GM23248 (cell line): ENCODE measurements at regions not wholly inside any gene's neighbourhood (a gene's known extent, or its start where the extent isn't known, plus 50 kb on each side); places are given as distances from the start of the nearest gene placed in this dataset.

Experiments used
- DNase-seq: peaks from one replicate; pipeline ENCODE4 v3.0.0-alpha.2; 2015
- H2AFZ ChIP-seq: fragments of 200-600 bp; sonication (generic); 2 replicates; pipeline ENCODE4 v1.6.1; 2016; ENCODE audit warnings: antibody characterized with exemption
- H3F3A ChIP-seq: fragments of 200-600 bp; sonication (generic); 2 replicates; pipeline ENCODE4 v1.6.1; 2016; ENCODE audit warnings: mild to moderate bottlenecking, antibody characterized with exemption, mixed run types; ENCODE audit not compliant: insufficient read depth
- H3K27ac ChIP-seq: fragments of 200-600 bp; sonication (generic); 2 replicates; pipeline ENCODE4 v1.5.1; 2016; ENCODE audit warnings: mild to moderate bottlenecking
- H3K27me3 ChIP-seq: fragments of 200-600 bp; sonication (generic); replicated peaks from 2 replicates; pipeline ENCODE4 v1.6.1; 2016; ENCODE audit warnings: mild to moderate bottlenecking; ENCODE audit not compliant: insufficient read depth
- H3K36me3 ChIP-seq: fragments of 200-600 bp; sonication (generic); 2 replicates; pipeline ENCODE4 v1.6.1; 2016; ENCODE audit warnings: low read depth, mild to moderate bottlenecking
- H3K4me1 ChIP-seq: fragments of 200-600 bp; sonication (generic); 2 replicates; pipeline ENCODE4 v1.6.1; 2016; ENCODE audit warnings: mild to moderate bottlenecking; ENCODE audit not compliant: insufficient read depth
- H3K4me2 ChIP-seq: fragments of 200-600 bp; sonication (generic); one replicate; pipeline ENCODE4 v1.6.1; 2016; ENCODE audit warnings: mild to moderate bottlenecking; ENCODE audit not compliant: unreplicated experiment
- H3K4me3 ChIP-seq: fragments of 200-600 bp; sonication (generic); 2 replicates; pipeline ENCODE4 v1.5.1; 2016; ENCODE audit warnings: mild to moderate bottlenecking
- H3K79me2 ChIP-seq: fragments of 200-600 bp; sonication (generic); 2 replicates; pipeline ENCODE4 v1.6.1; 2016; ENCODE audit warnings: mild to moderate bottlenecking; ENCODE audit not compliant: insufficient read depth
- H3K9ac ChIP-seq: fragments of 200-600 bp; sonication (generic); 2 replicates; pipeline ENCODE4 v1.6.1; 2016; ENCODE audit warnings: mild to moderate bottlenecking
- H3K9me2 ChIP-seq: fragments of 200-600 bp; sonication (generic); 2 replicates; pipeline ENCODE4 v1.6.1; 2016; ENCODE audit warnings: mixed run types, mild to moderate bottlenecking, moderate library complexity; ENCODE audit not compliant: insufficient read depth
- H3K9me3 ChIP-seq: fragments of 200-600 bp; sonication (generic); one replicate; pipeline ENCODE4 v1.6.1; 2017; ENCODE audit warnings: low read depth
- H4K20me1 ChIP-seq: fragments of 200-600 bp; sonication (generic); 2 replicates; pipeline ENCODE4 v1.6.0; 2016; ENCODE audit not compliant: insufficient read depth
- EZH2 ChIP-seq: fragments of 200-600 bp; sonication (generic); IDR thresholded peaks from 2 replicates; pipeline ENCODE4 v1.6.1; 2018; ENCODE audit warnings: antibody characterized with exemption, mild to moderate bottlenecking; ENCODE audit not compliant: insufficient read depth, poor library complexity, severe bottlenecking
- EZH2phosphoT487 ChIP-seq: fragments of 200-600 bp; sonication (generic); IDR thresholded peaks from 2 replicates; pipeline ENCODE4 v1.6.1; 2018; ENCODE audit warnings: antibody characterized with exemption, moderate library complexity, mild to moderate bottlenecking, low read depth; ENCODE audit not compliant: insufficient read depth
- WGBS, 2 experiments: methylation state at CpG; one replicate each; pipeline ENCODE4 v1.1.6; 2015 to 2017; ENCODE audit warnings: low lambda C conversion rate in 2 of 2, low coverage in 1 of 2; ENCODE audit errors: missing lambda C conversion rate in 2 of 2; 5-methylcytosine and 5-hydroxymethylcytosine counted together
- in situ Hi-C: fragments of 300-500 bp; cut with MboI; formaldehyde crosslinking; loops from 2 replicates; pipeline ENCODE4 v1.15.0; 2020

DNA sequence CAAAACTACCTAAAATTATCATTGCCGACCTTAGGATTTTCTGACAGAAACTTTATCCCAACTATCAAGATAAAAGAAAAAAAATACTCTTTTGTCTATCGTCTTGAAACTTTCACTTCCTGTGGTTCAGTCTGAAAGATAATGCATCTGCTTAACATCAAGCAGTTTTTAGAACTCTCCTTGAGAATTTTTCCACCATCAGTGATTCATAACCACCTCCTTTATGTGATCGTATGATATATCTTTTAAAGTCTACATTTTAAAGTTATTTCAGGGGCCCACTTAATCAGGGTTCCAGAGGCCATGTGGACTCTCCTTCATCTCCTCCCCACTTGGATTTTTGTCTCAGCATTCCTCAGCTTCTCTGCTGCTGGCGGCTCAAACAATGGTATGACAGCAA, 272.8 kb upstream of the TENM3 start:
- 6 to 16% methylated on average over 4 of the region's 4 CpGs for WGBS, 2 experiments
- Histone ChIP-seq H3K27me3 (no peaks in the 10 kb centered on the region), H3K79me2 (no peaks in the 10 kb centered on the region), H3K4me1 (peaks cover 10% of the 10 kb centered on the region; the same call in 1 of the 2 replicates), H3K36me3 (no peaks in the 10 kb centered on the region), H3K4me2 (no peak overlapping the region), H3K9ac (no peak overlapping the region), H3K9me3 (no peaks in the 10 kb centered on the region), H4K20me1 (no peaks in the 10 kb centered on the region), H3K9me2 (no peaks in the 10 kb centered on the region), H3K4me3 (no peak overlapping the region), H3K27ac (no peak overlapping the region), H2AFZ (no peak overlapping the region), H3F3A (no peaks in the 10 kb centered on the region)
- no peak for TF ChIP-seq EZH2phosphoT487
- TF ChIP-seq EZH2, result no peak
- in situ Hi-C loops, result no loop called here
- no peak for DNase-seq

DNA sequence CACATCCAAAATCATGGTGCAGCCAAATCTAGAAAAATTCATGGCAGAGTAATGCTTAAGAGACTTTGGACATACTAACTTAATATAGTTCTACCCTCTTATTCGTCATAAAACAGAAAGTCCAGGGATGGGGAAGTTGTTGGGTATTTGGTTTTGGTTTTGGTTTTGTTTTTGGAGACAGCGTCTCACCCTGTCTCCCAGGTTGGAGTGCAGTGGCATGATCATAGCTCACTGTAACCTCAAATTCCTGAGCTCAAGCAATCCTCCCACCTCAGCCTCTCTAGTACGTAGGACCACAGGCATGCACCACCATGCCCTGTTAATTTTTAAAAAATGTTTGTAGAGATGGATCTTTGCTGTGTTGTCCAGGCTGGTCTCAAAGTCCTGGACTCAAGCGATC, 271.8 kb upstream of the TENM3 start:
- Histone ChIP-seq H3K27me3 (no peaks in the 10 kb centered on the region), H3K9ac (no peak overlapping the region), H2AFZ (no peak overlapping the region; the same call in none of the 2 replicates), H3K4me1 (peaks cover 9% of the 10 kb centered on the region; the same call in 1 of the 2 replicates), H4K20me1 (no peaks in the 10 kb centered on the region), H3K9me2 (no peaks in the 10 kb centered on the region), H3K9me3 (no peaks in the 10 kb centered on the region), H3K36me3 (no peaks in the 10 kb centered on the region), H3K27ac (peak overlapping the region; percentile 35; the same call in 1 of the 2 replicates), H3K4me3 (peak overlapping the region; percentile 35; the same call in 1 of the 2 replicates), H3K79me2 (no peaks in the 10 kb centered on the region), H3K4me2 (peak overlapping the region; percentile 36), H3F3A (no peaks in the 10 kb centered on the region)
- TF ChIP-seq EZH2, result no peak
- no peak for TF ChIP-seq EZH2phosphoT487
- in situ Hi-C loops, result no loop called here
- WGBS, 2 experiments, result 17 to 23% methylated on average over 4 of the region's 4 CpGs
- peak; percentile 14 for DNase-seq

DNA sequence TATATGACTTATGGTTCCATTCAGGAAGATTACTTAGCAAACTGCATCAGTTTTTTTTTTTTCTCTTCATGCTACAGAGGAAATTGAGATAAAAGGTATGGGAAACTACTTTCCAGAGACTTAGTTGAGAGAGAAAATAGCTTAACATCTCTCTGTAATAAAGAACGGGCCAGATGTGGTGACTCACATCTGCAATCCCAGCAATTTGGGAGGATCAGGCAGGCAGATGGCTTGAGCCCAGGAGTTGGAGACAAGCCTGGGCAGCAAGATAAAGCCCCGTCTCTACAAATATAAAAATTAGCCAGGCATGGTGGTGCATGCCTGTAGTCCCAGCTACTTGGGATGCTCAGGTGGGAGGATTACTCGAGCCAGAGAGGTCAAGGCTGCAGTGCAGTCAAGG, 271.2 kb upstream of the TENM3 start:
- in situ Hi-C loops, result no loop called here
- Histone ChIP-seq H3K4me2 (no peak overlapping the region), H4K20me1 (no peaks in the 10 kb centered on the region), H3K4me3 (0 out of 2 replicates have a peak overlapping the region, but pooled peaks have one; percentile 35), H3K9me2 (no peaks in the 10 kb centered on the region), H3K79me2 (no peaks in the 10 kb centered on the region), H3K9me3 (no peaks in the 10 kb centered on the region), H3K36me3 (no peaks in the 10 kb centered on the region), H3K27ac (peak overlapping the region; percentile 35; the same call in 1 of the 2 replicates), H3K27me3 (no peaks in the 10 kb centered on the region), H2AFZ (no peak overlapping the region), H3K9ac (no peak overlapping the region), H3F3A (no peaks in the 10 kb centered on the region), H3K4me1 (peaks cover 4% of the 10 kb centered on the region; the same call in 1 of the 2 replicates)
- TF ChIP-seq EZH2phosphoT487 (no peak), EZH2 (no peak)
- 1 to 2% methylated on average over 3 of the region's 3 CpGs for WGBS, 2 experiments
- peak; percentile 45 for DNase-seq

DNA sequence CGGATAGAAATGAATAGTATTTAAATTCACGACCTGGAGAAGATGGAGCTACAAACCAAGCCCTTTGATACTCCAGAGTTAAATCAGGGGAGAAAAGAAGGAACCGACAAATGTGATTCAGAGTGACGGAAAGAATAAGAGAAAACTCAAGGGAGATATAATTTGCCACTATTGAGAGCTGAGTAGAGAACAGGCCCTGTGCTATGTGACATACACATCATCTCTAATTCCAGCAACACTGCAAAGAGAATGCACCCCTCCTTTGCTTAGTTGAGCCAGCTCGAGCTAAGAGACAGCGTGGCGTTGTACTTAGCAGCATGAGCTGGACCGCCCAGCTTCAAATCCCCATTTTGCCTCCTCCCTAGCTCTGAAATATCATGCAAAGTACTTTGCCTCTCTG, 266.4 kb upstream of the TENM3 start:
- Histone ChIP-seq H3K27ac (no peak overlapping the region), H4K20me1 (no peaks in the 10 kb centered on the region), H2AFZ (no peak overlapping the region), H3K27me3 (no peaks in the 10 kb centered on the region), H3K9ac (no peak overlapping the region), H3K4me1 (no peaks in the 10 kb centered on the region), H3F3A (no peaks in the 10 kb centered on the region), H3K9me3 (no peaks in the 10 kb centered on the region), H3K36me3 (no peaks in the 10 kb centered on the region), H3K9me2 (no peaks in the 10 kb centered on the region), H3K4me2 (no peak overlapping the region), H3K4me3 (no peak overlapping the region), H3K79me2 (no peaks in the 10 kb centered on the region)
- no peak for DNase-seq
- 43 to 44% methylated on average over 8 of the region's 8 CpGs for WGBS, 2 experiments
- in situ Hi-C loops, result no loop called here
- TF ChIP-seq EZH2, result no peak

DNA sequence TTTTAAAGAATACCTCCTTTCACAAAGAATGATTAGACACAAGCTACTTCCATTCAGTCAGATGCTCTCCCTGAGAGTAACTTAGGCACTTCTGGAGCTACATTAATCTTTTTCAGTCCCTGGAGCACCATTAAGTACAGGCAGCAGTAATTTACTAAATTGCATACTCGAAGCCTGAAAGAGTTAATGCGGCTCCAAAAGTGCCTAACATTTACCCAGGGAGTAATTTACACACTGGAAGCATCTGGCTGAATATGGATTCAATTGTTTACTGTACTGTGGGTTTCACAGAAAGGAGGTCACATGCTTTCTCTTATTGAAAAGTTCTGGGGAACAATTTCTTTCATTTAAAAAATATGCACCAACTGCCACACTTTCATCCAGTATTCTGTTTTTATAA, 260.8 kb upstream of the TENM3 start:
- no peaks in the 10 kb centered on the region for H3K27me3 ChIP-seq
- 4 to 19% methylated on average over 2 of the region's 2 CpGs for WGBS, 2 experiments
- no peak overlapping the region for H3K9ac ChIP-seq
- no peak overlapping the region for H3K4me2 ChIP-seq
- TF ChIP-seq EZH2 (no peak), EZH2phosphoT487 (no peak)
- H4K20me1 ChIP-seq, result no peaks in the 10 kb centered on the region
- no peaks in the 10 kb centered on the region for H3K9me3 ChIP-seq
- H3K36me3 ChIP-seq, result no peaks in the 10 kb centered on the region
- in situ Hi-C loops, result no loop called here
- H3F3A ChIP-seq, result no peaks in the 10 kb centered on the region
- H3K27ac ChIP-seq, result no peak overlapping the region
- no peaks in the 10 kb centered on the region for H3K4me1 ChIP-seq
- no peak overlapping the region for H3K4me3 ChIP-seq
- no peak overlapping the region for H2AFZ ChIP-seq
- H3K79me2 ChIP-seq, result no peaks in the 10 kb centered on the region
- no peaks in the 10 kb centered on the region for H3K9me2 ChIP-seq
- no peak for DNase-seq
